Progenitor cell of endocrine pancreas (in vitro differentiated cells): ENCODE measurements at regions not wholly inside any gene's neighbourhood (a gene's known extent, or its start where the extent isn't known, plus 50 kb on each side); places are given as distances from the start of the nearest gene placed in this dataset.

ENCODE experiments used
- DNase-seq: peaks from one replicate; pipeline ENCODE4 v3.0.0; 2021; ENCODE audit warnings: low spot score; ENCODE audit not compliant: unreplicated experiment
- H3K27ac Mint-ChIP-seq: 2 replicates; pipeline ENCODE4 v1.8.0; 2021; ENCODE audit warnings: mild to moderate bottlenecking, moderate library complexity, mixed read lengths
- H3K27me3 Mint-ChIP-seq: 2 replicates; pipeline ENCODE4 v1.8.0; 2021; ENCODE audit warnings: mixed read lengths
- H3K36me3 Mint-ChIP-seq: 2 replicates; pipeline ENCODE4 v1.8.0; 2022; ENCODE audit warnings: mixed read lengths; ENCODE audit not compliant: insufficient read depth
- H3K4me1 Mint-ChIP-seq: 2 replicates; pipeline ENCODE4 v1.8.0; 2021; ENCODE audit warnings: low read depth, mixed read lengths
- H3K4me3 Mint-ChIP-seq: 2 replicates; pipeline ENCODE4 v1.8.0; 2021; ENCODE audit warnings: low read depth, mild to moderate bottlenecking, moderate library complexity, mixed read lengths
- H3K9me3 Mint-ChIP-seq: 2 replicates; pipeline ENCODE4 v1.8.0; 2021; ENCODE audit warnings: low read depth, mixed read lengths
- CTCF ChIP-seq: fragments of 200-600 bp; sonication (generic); IDR thresholded peaks from one replicate; pipeline ENCODE4 v1.5.0; 2021; ENCODE audit warnings: antibody characterized with exemption, mild to moderate bottlenecking; ENCODE audit not compliant: unreplicated experiment

GRCh38 chr22:48532986-48533385 is 1294.7 kb downstream of the BRD1 start:
- no peak overlapping the region for H3K4me3 Mint-ChIP-seq
- no peaks in the 10 kb centered on the region for H3K9me3 Mint-ChIP-seq
- H3K27ac Mint-ChIP-seq = no peak overlapping the region
- no peaks in the 10 kb centered on the region for H3K36me3 Mint-ChIP-seq
- H3K4me1 Mint-ChIP-seq = peaks cover 6% of the 10 kb centered on the region
- DNase-seq = no peak
- no peak for TF ChIP-seq CTCF
- H3K27me3 Mint-ChIP-seq = peaks cover 24% of the 10 kb centered on the region

GRCh38 chr22:48531761-48532435 is 1295.8 kb downstream of the BRD1 start:
- peaks cover 6% of the 10 kb centered on the region for H3K4me1 Mint-ChIP-seq
- no peak for DNase-seq
- H3K4me3 Mint-ChIP-seq = no peak overlapping the region
- no peak for TF ChIP-seq CTCF
- no peaks in the 10 kb centered on the region for H3K36me3 Mint-ChIP-seq
- H3K9me3 Mint-ChIP-seq = no peaks in the 10 kb centered on the region
- H3K27ac Mint-ChIP-seq = no peak overlapping the region
- peaks cover 24% of the 10 kb centered on the region for H3K27me3 Mint-ChIP-seq

- peaks cover 31% of the 10 kb centered on the region for H3K27me3 Mint-ChIP-seq
- peaks cover 6% of the 10 kb centered on the region for H3K4me1 Mint-ChIP-seq
- DNase-seq = no peak
- TF ChIP-seq CTCF = no peak
- H3K27ac Mint-ChIP-seq = no peak overlapping the region
- H3K4me3 Mint-ChIP-seq = no peak overlapping the region
- no peaks in the 10 kb centered on the region for H3K36me3 Mint-ChIP-seq
- H3K9me3 Mint-ChIP-seq = no peaks in the 10 kb centered on the region
Measured at GRCh38 chr22:48531108-48531507, 1296.6 kb downstream of the BRD1 start.

GRCh38 chr22:48530666-48531065 is 1297.0 kb downstream of the BRD1 start:
- no peaks in the 10 kb centered on the region for H3K9me3 Mint-ChIP-seq
- no peak overlapping the region for H3K4me3 Mint-ChIP-seq
- H3K36me3 Mint-ChIP-seq = no peaks in the 10 kb centered on the region
- peaks cover 6% of the 10 kb centered on the region for H3K4me1 Mint-ChIP-seq
- TF ChIP-seq CTCF = no peak
- H3K27ac Mint-ChIP-seq = no peak overlapping the region
- peaks cover 35% of the 10 kb centered on the region for H3K27me3 Mint-ChIP-seq
- DNase-seq = no peak

- Mint-ChIP-seq H3K27ac (no peak overlapping the region), H3K4me1 (peaks cover 5% of the 10 kb centered on the region), H3K27me3 (peaks cover 34% of the 10 kb centered on the region), H3K36me3 (no peaks in the 10 kb centered on the region), H3K9me3 (no peaks in the 10 kb centered on the region), H3K4me3 (no peak overlapping the region)
- TF ChIP-seq CTCF = no peak
- no peak for DNase-seq
Measured at GRCh38 chr22:48528221-48528915, 1299.3 kb downstream of the BRD1 start.
